IPS DF 19.7 (cell line): ENCODE measurements at regions not wholly inside any gene's neighbourhood (a gene's known extent, or its start where the extent isn't known, plus 50 kb on each side); places are given as distances from the start of the nearest gene placed in this dataset.

Source experiments
- DNase-seq: peaks from one replicate; pipeline ENCODE4 v3.0.0-alpha.2; 2013; ENCODE audit warnings: low read depth, low spot score

DNA sequence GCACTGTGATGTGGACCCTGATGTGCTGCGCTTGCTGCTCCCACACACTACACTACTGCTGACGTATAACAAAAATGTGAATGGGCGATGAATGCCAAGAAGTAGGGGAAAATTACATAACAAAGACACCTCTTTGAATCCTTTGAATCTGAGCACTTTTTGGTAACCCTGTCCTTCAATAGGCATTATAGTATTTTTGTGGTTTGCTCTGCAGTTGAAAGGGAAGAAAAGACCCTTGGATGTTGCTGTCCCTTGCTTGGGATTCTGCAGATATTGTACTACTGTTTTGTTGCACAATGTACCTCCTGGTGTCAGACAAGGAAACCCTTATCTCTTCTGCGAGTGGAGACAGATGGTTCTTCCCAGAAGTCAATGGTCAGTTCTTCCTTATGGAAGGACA, 124.8 kb upstream of the UBE3A start:
- DNase-seq: no peak

DNA sequence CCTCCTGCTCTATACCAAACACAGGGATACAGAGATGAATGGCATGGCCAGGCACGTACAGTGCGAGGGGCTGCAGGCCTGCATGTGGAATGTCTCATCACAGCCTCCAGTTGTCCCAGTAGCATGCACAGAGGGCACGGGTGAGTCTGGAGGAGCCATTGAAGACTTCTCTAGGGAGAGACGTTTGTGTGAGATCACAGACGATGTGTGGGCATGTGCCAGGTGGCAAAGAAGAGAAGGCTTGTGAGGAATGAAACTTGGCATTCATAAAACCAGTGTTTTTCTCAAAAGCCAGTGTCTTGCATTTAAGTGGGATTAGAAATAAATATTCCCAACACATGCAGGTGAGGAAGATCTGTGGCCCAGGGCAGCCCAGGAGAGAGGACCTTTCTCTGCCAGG, 119.1 kb upstream of the UBE3A start:
- no peak for DNase-seq

DNA sequence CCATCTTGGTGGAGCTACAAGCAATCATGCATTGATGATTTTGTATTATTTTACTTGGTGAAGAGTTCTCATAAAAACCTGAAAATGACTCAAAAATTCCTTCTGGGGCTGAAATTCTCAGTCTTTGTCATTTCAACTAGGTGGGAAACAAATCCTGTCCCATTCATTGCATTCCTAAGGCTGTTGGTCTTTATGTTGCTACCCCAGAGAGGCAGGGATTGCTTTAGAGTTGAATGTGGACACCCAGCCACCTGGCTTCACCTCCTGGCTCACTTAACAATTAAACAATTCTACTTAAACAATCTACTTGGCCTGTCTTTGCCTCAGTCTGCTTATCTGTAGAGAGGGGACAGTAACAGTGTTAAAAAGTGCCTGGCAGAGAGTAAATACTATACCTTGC, 117.3 kb upstream of the UBE3A start:
- no peak for DNase-seq

DNA sequence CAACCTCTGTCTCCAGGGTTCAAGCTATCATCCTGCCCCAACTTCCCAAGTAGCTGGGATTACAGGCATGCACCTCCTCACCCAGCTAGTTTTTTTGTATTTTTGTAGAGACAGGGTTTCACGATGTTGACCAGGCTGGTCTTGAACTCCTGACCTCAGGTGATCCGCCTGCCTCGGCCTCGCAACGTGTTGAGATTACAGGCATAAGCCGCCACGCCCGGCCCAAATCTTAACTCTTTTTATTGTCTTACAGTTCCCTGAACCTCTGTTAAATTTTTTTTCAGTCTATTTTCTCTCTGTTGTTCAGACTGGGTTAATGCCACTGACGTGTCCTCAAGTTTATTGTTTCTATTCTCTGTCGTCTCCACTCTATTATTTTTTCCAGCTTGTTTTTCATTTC, 115.8 kb upstream of the UBE3A start:
- DNase-seq: no peak

DNA sequence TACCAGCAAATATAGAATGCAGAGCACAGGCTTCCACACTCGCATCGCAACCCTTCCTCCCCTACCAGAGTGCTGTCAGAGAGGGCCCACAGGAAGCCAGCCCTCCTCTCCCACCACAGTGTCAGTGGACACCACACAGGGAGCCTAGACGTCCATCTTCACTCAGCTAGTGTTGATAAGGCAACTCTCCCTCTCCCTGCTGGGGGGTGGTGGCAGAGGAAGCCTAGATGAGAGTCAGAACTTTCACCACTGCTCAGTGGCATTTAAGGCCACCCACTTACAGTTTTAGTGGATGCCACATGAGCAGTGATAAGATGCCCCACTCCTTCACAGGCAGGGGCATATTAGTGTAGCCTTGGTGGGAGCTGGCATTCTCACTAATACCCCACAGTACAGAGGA, 109.8 kb upstream of the UBE3A start:
- no peak for DNase-seq

DNA sequence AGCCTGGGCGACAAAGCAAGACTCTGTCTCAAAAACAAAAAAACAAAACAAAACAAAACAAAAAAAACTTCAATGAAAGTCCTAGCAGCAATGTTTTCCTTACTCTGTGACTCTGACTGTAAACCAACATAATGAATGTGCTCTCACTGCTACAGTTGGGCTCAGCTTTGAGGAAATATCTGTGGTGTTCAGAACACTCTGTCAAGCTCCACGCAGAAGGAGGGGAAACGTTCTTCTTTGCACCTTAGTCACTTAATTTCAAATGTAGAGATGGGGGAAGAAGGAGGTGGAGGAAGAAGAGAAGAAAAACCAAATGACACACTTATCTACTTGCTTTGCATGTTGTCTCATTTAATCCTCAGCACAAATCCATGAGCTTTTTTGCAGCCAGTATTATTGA, 107.1 kb upstream of the UBE3A start:
- no peak for DNase-seq

DNA sequence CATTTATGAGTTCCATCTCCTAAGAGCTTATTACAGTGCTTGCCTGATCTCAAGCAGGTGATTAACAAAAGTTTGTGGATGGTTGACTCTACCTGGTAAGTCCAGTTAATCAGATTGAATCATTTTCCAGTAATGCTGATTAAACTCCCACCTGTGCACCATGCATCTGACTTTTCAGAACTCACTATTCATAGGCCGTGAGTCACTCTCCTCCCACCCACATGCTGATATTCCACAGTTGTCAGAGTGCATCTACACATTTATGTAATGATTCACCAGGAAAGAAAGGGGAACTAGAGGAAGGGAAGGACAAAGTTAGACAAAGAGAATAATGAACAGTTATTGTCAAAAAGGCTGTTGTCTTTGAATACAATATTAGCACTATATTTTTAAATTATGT, 106.2 kb upstream of the UBE3A start:
- DNase-seq: no peak

DNA sequence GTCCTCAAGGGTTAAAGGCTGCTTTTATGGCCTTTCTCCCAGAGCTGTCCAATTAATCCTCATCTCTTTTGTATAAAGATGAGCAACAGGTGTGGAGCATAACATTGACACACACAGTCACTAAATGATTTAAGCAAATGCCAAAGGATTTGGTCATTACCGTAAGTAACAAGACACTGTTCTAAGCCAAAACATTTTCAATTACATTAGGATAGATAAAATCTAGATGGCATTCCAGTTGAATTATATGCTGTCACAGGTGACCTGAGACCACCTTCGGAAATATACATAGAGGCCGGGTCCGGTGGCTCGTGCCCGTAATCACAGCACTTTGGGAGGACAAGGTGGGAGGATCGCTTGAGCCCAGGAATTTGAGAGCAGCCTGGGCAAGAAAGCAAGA, 105.3 kb upstream of the UBE3A start:
- no peak for DNase-seq

DNA sequence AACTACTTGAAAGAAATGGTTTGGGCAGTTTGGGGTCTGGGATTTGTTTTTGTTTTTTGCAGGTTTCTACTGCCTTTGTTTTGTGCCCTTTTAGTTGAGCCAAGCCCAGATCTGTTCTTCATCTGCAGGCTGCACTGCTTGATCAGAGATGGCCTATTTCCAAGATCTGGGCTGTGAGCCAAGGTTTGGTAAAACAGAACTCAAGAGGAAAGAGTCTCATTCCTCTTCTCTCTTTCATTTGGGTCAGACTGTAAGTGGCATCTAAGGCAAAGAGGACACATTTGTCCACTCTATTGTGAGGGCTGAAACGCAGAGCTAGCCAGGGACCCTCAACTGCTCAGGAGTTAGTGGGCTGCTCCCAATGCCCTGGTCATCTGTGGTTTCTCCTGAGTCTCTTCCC, 104.4 kb upstream of the UBE3A start:
- DNase-seq: no peak

DNA sequence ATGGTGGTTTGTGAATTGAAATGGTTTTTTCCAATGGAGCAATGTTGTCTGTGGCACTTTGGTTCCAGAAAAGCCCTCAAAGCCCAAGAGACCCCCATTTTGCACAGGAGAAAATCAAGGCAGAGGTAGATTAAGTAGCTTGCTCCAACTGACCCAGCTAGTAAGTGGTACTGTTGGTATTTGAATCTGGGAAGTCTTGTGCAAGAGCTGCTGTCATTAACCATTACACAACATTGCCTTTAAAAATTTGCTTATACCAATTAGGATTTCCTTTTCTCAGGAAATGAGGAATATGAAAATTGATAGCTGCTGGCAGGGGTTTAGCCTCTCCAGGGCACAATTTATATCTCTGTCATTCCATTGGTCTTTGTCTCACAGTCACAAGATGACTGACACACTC, 102.4 kb upstream of the UBE3A start:
- no peak for DNase-seq

DNA sequence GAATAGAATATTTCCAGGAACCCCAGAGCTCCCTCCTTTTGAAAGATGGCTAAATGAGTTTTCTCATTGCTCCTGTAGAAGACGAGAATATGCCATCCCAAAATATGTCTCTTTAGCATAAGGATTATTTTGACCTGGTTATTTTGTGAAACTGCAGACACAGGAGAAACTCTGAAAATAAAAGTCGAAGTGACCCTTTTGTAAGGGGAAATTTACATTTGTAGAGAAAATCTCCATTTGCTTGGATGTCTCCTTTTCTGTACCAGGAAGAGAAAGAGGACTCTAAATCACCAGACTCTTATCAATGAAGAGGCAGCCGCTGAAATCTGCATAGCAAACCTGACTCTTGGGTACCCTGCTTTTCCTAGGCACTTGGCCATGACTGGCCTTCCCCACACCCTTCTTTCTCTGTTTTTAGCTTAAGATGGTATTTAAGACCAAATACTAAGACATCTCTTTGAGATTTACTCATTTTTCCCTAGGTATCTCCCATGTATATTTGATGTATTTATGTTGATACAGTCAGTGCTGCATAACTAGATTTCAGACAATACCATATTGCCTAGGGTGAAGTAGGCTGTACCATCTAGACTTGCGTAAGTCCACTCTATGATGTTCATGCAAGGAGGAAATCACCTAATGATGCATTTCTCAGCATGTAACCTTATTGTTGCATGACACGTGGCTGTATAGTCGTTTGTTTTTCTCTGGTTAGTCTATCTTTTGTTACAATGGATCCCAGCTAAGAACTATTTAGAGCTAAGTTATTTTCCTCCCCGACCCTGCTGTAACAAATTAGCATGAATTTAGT, 98.2 kb upstream of the UBE3A start:
- DNase-seq: no peak

DNA sequence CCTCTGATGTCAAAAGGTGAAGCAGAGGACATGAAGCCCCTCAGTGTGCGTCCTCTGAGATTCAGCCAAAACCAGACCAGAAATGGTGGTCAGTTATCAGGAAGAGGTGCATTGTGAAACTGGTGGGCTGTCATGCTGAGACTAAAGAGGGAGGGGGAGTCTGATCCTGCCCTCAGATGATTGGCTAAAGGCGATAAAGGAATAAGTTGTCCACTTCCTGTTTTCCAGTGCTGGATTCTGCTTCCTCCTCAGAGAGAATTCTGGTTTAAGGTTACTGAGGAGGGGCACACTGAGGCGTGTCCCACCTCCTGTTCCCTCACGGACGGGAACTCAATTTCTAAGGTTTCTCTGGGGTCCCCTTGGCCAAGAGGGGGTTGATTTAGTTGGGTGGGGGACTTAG, 97.0 kb upstream of the UBE3A start:
- DNase-seq: no peak

DNA sequence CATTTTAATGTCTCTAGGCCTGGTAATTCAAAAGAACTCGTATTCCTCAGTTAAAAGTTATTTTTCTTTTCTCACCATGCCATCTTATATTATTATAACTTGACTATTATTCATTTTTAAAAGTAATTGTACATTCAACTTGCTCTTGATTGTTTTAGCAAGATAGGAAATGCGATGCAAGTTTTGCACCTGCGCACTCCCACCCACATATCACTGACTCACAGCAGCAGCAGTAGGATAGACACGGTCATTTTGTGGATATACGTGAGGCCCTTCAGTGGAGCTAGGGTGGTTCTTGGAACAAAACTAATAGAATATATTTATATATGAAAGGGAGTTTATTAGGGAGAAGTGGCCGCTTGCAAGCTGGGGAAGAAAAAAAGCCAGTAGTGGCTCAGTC, 95.5 kb upstream of the UBE3A start:
- DNase-seq: no peak

DNA sequence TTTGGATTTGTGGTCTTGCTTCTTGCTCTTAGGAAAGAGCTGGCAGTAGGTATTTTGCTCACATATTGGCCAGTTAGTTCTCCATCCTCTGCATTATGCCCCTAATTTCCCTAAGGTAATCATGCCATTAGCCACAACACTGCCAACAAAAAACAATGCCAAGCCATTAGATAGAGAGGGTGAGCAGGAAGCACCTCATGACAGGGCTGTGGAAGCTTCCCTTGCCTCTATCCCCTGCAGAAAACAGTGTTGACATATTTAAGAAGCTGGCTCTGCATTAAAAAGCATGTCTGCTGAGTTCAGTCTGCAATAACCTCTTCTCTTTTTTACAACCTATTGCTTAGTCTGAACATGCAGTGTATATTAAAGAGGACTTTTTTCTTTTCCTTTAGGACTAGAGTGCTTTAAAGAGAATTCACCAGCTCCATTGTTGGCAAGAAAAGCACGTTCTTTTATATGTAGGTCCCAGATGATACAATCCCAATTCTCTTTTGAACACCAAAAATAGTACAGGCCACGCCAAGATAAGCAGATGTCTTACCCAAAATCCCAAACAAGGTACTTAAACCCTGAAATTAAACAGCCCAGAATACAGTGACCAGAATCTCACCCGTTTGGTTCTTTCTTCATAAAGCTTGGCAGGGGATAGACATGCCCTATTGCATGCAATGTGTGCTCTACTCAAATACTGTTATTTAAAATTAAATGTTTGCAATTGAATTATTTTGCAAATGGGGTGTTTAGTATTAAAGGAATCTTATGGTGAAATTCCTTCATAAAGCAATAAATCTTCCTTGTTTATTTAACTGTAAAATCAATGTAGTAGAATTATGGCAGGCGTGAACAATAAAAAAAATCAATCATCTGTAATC, 93.7 kb upstream of the UBE3A start:
- no peak for DNase-seq

DNA sequence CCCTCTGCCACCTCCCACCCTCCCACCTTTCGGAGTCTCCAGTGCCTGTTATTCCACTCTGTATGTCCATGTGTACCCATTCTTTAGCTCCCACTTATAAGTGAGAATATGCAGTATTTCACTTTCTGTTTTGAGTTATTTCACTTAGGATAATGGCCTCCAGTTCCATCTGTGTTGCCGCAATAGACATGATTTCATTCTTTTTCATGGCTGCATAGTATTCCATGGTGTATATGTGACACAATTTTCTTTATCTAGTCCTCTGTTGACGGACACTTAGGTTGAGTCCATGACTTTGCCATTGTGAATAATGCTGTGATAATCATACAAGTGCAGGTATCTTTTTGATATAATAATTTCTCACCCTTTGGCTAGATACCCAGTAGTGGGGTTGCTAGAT, 91.0 kb upstream of the UBE3A start:
- no peak for DNase-seq

DNA sequence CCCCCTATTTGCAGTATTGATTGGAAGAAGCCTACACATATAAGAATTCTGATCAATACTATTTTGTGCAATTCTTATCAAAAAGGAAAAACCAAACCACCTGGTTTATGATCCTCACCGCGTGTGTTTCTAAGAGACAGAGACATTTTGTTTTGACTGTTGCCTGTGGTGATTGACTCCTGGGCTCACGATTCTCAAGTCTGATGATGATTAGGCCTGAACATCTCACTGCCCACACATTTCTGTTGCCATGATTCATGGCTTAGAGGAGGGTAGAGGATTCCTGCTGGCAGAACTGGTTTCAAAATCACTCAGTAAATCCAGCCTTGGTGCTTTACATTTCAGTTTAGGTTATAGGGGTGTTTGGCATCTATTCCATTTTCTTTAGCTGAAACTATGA, 88.3 kb upstream of the UBE3A start:
- DNase-seq: no peak

DNA sequence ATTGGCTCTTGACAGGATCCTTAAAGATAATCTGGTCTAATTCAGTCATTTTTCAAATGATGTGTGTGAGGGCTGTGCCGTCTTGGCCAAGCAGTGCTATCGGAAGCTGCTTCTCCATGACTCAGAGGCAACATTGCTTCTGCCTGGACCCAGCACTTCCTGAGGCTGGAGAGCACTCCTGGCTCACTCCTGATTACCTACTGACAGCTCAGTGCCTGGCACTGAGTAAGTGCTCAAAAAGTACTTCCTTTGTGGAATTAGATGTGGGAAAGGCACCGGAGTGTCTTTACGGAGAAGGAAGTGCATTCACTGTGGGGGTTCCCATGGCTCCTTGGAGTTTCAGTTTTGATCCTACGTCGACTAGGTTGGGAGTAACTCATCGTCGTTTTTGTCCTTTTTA, 86.9 kb upstream of the UBE3A start:
- no peak for DNase-seq

DNA sequence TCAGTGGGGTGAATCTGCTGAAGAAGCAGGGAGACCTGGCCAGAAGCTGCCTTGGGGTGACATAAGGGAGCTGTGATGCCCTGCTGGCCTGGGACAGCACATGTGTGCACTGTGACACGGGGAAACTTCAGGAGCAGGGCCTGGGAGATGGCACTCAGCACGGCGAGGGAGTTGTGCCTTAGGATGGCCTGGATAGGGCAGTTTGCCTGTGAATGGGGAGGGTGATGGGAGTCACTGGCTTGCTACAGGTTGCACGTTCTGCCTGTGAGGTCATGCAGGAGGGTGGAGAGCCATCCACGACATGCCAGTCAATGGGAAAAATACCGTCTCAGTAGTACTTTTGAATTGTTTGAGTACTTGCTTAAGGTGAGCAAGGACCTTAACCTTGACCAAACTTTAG, 76.8 kb upstream of the UBE3A start:
- no peak for DNase-seq

DNA sequence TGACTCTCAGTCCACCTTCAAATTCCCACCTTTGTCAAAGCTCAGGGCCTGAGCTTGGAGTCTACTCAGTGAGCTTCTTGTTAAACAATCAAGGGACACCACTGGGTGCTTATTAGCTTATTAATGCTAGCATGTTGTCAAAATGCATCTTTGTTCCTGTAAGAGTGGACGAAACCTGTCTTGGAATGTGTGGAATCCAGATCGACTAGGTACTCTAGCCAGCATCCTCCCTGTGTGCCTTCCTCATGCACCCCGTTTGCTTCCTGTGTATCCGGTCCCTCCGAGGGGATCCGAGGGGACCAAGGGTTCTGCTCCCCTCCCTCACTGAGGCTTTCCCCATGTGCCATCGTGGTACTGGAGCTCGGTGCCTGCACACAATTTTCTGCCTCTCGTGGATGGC, 75.7 kb upstream of the UBE3A start:
- DNase-seq: no peak

DNA sequence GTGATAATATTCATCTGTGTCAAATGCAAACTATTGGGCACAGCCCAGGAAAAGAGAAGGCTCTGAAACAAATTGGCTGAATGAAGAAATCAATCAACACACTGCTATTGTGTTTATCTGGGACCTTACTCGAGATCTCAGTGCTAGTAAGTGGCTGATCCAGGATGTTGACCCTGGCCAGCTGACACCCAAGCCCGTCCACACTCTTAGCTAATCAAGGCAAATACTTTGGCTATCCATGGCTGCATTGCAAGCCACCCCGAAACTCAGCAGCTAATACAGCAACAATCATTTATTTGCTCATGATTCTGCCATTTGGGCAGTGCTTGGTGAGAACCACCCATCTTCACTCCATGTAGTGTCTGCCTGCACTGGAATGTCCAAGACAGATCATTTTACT, 74.1 kb upstream of the UBE3A start:
- DNase-seq: no peak

DNA sequence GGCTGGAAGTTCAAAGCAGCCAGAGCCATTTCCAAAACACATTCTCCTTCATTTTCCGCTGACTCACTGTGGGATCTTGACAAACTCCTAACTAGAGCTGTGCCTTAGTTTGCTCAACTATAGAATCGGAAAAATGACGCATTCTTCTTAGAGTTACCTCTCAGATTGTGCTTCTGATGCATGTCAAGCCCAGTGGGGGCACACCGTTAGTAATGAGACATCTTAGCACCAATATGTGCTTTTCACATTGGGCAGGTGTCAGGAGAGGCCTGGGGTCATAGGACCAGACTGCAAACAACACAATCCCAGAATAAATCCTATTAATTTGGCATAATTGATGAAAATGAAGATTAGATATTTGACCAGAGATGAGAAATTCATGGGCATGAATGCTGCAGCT, 71.3 kb upstream of the UBE3A start:
- DNase-seq: no peak

DNA sequence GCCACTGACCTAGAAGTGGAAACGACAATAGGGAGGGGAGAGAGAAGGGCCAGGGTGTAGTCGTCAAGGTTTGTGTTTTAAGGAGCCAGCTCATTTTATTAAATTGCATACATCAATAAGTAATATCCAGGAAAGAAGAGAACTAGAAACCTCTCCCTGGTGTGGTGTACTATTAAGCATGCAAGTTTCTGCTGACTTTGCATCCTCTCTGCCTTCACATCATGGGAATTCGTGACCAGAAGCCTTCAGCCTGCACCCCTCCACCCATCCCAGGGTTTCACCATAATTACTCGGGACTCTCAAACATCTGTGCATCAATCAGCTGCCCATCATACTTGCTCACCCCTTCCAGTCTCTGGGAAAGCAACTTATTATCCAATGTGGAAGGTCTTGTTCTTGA, 70.9 kb upstream of the UBE3A start:
- DNase-seq: no peak

DNA sequence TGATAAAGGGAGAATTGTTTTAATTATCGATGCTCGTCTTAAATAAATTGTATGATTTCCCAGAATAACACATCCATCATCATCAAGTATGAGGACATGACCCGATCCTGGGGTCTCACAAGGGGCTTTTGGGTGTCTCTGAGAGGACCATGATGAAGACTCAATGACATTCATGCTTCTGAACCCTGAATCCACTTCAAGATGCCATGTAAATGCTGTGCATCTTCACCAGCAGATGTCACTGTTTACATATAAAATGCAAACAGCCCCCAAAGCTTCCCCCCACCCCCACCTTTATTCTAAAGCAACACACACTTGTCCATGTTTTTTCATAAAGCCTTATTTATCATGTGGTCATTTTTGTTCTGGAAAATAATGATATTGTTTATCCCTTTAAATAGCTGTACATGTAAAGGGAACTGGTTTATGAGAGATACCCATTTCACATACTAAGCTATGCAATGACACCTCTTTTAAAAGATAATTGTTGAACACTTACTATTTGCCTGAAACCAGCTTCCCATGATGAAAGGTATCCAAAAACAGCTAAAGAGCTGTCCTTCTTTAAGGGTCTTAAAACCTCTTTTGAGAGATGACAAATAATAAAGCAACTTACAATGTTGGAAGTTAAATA, 69.7 kb upstream of the UBE3A start:
- no peak for DNase-seq
